CD4-positive, alpha-beta T cell (primary cell): ENCODE measurements at regions not wholly inside any gene's neighbourhood (a gene's known extent, or its start where the extent isn't known, plus 50 kb on each side); places are given as distances from the start of the nearest gene placed in this dataset.

ENCODE experiments used
- ATAC-seq: fragments of 200-7000 bp; cut with Tn5 transposase; one replicate; pipeline ENCODE4 v1.10.0; 2022; ENCODE audit warnings: mild to moderate bottlenecking; ENCODE audit not compliant: poor library complexity
- CTCF ChIA-PET: fragments of 350-600 bp; sonication (Branson Sonifier 250); formaldehyde crosslinking; loops from one replicate; lab custom pipeline; 2021; ENCODE audit warnings: antibody characterized with exemption, inconsistent platforms; lab: Charles Lee
- POLR2A ChIA-PET: fragments of 350-600 bp; sonication (Branson Sonifier 250); formaldehyde crosslinking; loops from one replicate; lab custom pipeline; 2021; ENCODE audit warnings: antibody characterized with exemption, inconsistent platforms; lab: Charles Lee
- DNase-seq, 14 experiments: peaks; one replicate each; pipeline ENCODE4 v3.0.0-alpha.2; 2013 to 2020; ENCODE audit warnings: mixed read lengths in 2 of 14
- H3K27ac ChIP-seq, 2 donors: one replicate each; pipeline versions ENCODE4 v1.5.1 to v1.7.0; 2013; ENCODE audit warnings: low read length in 2 of 2, low read depth in 1 of 2, mild to moderate bottlenecking in 1 of 2
- H3K27me3 ChIP-seq, 2 experiments: 1 replicate in 1 of 2; 2 replicates in 1 of 2; pipeline versions ENCODE4 v1.6.1 to v1.7.0; 2013; ENCODE audit warnings: low read length in 2 of 2, control low read depth in 1 of 2, mild to moderate bottlenecking in 1 of 2, moderate library complexity in 1 of 2; ENCODE audit not compliant: insufficient read depth in 2 of 2, control insufficient read depth in 1 of 2
- H3K36me3 ChIP-seq: one replicate; pipeline ENCODE4 v1.6.1; 2013; ENCODE audit warnings: low read length, control low read depth; ENCODE audit not compliant: insufficient read depth
- H3K4me1 ChIP-seq: one replicate; pipeline ENCODE4 v1.6.1; 2013; ENCODE audit warnings: low read length, control low read depth; ENCODE audit not compliant: insufficient read depth
- H3K4me3 ChIP-seq: one replicate; pipeline ENCODE4 v1.5.1; 2013; ENCODE audit warnings: mild to moderate bottlenecking, low read length, moderate library complexity
- H3K9me3 ChIP-seq, 2 experiments: 1 replicate in 1 of 2; 2 replicates in 1 of 2; pipeline versions ENCODE4 v1.6.1 to v1.7.0; 2013; ENCODE audit warnings: low read length in 2 of 2, mild to moderate bottlenecking in 2 of 2, control low read depth in 1 of 2, moderate library complexity in 1 of 2; ENCODE audit not compliant: control insufficient read depth in 1 of 2, insufficient read depth in 1 of 2
- H3K27ac Mint-ChIP-seq: one replicate; pipeline ENCODE4 v1.8.0; 2020; ENCODE audit warnings: mixed read lengths
- H3K27me3 Mint-ChIP-seq: one replicate; pipeline ENCODE4 v1.8.0; 2021; ENCODE audit warnings: mixed read lengths
- H3K36me3 Mint-ChIP-seq: one replicate; pipeline ENCODE4 v1.8.0; 2021; ENCODE audit warnings: low read depth, mixed read lengths
- H3K4me1 Mint-ChIP-seq: one replicate; pipeline ENCODE4 v1.8.0; 2021; ENCODE audit warnings: low read depth, mixed read lengths
- H3K4me3 Mint-ChIP-seq: one replicate; pipeline ENCODE4 v1.8.0; 2020; ENCODE audit warnings: mild to moderate bottlenecking, mixed read lengths
- H3K9me3 Mint-ChIP-seq: one replicate; pipeline ENCODE4 v1.8.0; 2020; ENCODE audit warnings: mixed read lengths
- intact Hi-C, 2 experiments: fragments of 100-400 bp; cut with DNase I in 1 of 2; cut with micrococcal nuclease in 1 of 2; formaldehyde crosslinking; loops; one replicate each; pipeline versions ENCODE4 v1.15.1 to v1.9.0; 2023 to 2025; cut with DNase I, micrococcal nuclease
- TF ChIP-seq, protein P1 (sequence below): fragments of 200-600 bp; IDR thresholded peaks from one replicate; pipeline ENCODE4 v1.8.0; 2022; ENCODE audit warnings: antibody characterized with exemption, mild to moderate bottlenecking

DNA sequence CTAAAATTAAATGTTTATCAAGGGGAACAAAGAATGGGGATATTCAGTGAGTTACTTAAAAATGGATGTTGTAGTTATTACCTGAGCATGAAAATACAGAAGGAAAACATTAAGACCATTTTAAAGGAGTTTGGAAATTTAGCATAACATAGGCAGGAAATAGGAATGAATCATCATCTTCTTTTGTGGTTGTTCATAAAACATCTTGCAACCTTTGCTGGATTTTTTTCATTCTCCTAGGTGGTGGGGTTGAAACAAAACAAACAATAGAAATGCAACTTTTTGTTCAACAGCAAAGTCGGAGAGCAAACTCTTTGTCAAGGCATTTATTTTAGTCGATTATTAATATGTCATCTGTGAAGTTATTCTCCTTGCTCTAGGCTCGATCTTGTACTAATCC lies 275.1 kb downstream of the IPO8 start:
- POLR2A ChIA-PET = no interaction called here

DNA sequence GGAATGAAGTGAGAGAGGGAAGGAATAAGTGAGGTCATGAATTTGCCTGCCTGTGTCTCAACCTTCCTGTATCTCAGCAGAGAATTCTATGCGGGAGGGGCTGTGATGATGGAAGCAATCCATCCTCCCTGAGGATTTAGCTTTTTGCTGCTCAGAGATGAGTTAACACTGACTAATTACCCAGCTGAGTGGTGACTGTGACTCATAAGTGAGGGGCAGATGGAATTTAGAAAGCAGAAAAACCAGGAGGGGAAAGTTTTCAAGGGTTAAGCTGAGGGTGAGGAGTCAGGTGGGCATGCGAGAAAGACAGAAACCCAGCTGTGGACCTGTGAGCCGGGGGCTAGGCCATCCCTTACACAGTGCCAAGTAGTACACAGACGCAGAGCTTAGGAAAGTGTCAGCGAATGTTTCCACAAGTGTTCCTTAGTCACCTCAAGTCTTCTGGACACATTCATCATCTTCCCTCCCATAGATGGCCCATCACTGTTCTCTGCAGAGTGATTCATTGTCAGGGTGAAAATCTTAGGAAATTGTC lies 277.9 kb downstream of the IPO8 start:
- Mint-ChIP-seq H3K4me3 (no peak overlapping the region), H3K27me3 (no peaks in the 10 kb centered on the region), H3K27ac (no peak overlapping the region), H3K9me3 (peaks cover 1% of the 10 kb centered on the region), H3K4me1 (no peaks in the 10 kb centered on the region), H3K36me3 (no peaks in the 10 kb centered on the region)
- H3K4me1 ChIP-seq = no peaks in the 10 kb centered on the region
- H3K27ac ChIP-seq = no peak overlapping the region
- intact Hi-C loops = loop anchor here in 1 of 2 experiments (10.0 kb wide), 1 partner anchor 317 kb away; no protein-coding TSS in a partner anchor
- peaks cover 0 to 5% of the 10 kb centered on the region in 2 experiments for H3K9me3 ChIP-seq
- no peak overlapping the region for H3K4me3 ChIP-seq
- ChIA-PET POLR2A (no interaction called here), CTCF (no interaction called here)
- DNase-seq = no peak
- no peaks in the 10 kb centered on the region for H3K36me3 ChIP-seq
- TF ChIP-seq, protein P1, sequence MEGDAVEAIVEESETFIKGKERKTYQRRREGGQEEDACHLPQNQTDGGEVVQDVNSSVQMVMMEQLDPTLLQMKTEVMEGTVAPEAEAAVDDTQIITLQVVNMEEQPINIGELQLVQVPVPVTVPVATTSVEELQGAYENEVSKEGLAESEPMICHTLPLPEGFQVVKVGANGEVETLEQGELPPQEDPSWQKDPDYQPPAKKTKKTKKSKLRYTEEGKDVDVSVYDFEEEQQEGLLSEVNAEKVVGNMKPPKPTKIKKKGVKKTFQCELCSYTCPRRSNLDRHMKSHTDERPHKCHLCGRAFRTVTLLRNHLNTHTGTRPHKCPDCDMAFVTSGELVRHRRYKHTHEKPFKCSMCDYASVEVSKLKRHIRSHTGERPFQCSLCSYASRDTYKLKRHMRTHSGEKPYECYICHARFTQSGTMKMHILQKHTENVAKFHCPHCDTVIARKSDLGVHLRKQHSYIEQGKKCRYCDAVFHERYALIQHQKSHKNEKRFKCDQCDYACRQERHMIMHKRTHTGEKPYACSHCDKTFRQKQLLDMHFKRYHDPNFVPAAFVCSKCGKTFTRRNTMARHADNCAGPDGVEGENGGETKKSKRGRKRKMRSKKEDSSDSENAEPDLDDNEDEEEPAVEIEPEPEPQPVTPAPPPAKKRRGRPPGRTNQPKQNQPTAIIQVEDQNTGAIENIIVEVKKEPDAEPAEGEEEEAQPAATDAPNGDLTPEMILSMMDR = no peak
- no peak for ATAC-seq
- no peaks in the 10 kb centered on the region for H3K27me3 ChIP-seq

More for the DNA sequence above, 275.1 kb downstream of the IPO8 start:
- H3K4me3 Mint-ChIP-seq = no peak overlapping the region
- Histone ChIP-seq H3K27me3 (no peaks in the 10 kb centered on the region), H3K9me3 (peaks cover 0 to 5% of the 10 kb centered on the region in 2 experiments), H3K27ac (no peak overlapping the region), H3K36me3 (no peaks in the 10 kb centered on the region), H3K4me1 (no peaks in the 10 kb centered on the region), H3K4me3 (no peak overlapping the region)
- H3K27ac Mint-ChIP-seq = no peak overlapping the region
- no peaks in the 10 kb centered on the region for H3K4me1 Mint-ChIP-seq
- no peak for ATAC-seq
- no peaks in the 10 kb centered on the region for H3K27me3 Mint-ChIP-seq
- CTCF ChIA-PET = no interaction called here
- no peak for DNase-seq
- H3K36me3 Mint-ChIP-seq = no peaks in the 10 kb centered on the region
- peaks cover 5% of the 10 kb centered on the region for H3K9me3 Mint-ChIP-seq
- TF ChIP-seq, protein P1 = no peak
- intact Hi-C loops = no loop called here

GRCh38 chr12:30416631-30417030 lies 279.0 kb downstream of the IPO8 start:
- ChIA-PET POLR2A (no interaction called here), CTCF (no interaction called here)
- Histone ChIP-seq H3K27me3 (no peaks in the 10 kb centered on the region), H3K4me3 (no peak overlapping the region), H3K4me1 (no peaks in the 10 kb centered on the region), H3K27ac (no peak overlapping the region), H3K36me3 (no peaks in the 10 kb centered on the region), H3K9me3 (peaks cover 0 to 5% of the 10 kb centered on the region in 2 experiments)
- H3K4me3 Mint-ChIP-seq = no peak overlapping the region
- DNase-seq = no peak
- H3K27ac Mint-ChIP-seq = no peak overlapping the region
- TF ChIP-seq, protein P1 = no peak
- no peaks in the 10 kb centered on the region for H3K9me3 Mint-ChIP-seq
- no peaks in the 10 kb centered on the region for H3K36me3 Mint-ChIP-seq
- no peak for ATAC-seq
- no peaks in the 10 kb centered on the region for H3K4me1 Mint-ChIP-seq
- intact Hi-C loops = loop anchor here in 1 of 2 experiments (10.0 kb wide), 1 partner anchor 318 kb away; no protein-coding TSS in a partner anchor
- no peaks in the 10 kb centered on the region for H3K27me3 Mint-ChIP-seq
